ENCODE measurements at regions not wholly inside any gene's neighbourhood (a gene's known extent, or its start where the extent isn't known, plus 50 kb on each side); places are given as distances from the start of the nearest gene placed in this dataset.

DNA sequence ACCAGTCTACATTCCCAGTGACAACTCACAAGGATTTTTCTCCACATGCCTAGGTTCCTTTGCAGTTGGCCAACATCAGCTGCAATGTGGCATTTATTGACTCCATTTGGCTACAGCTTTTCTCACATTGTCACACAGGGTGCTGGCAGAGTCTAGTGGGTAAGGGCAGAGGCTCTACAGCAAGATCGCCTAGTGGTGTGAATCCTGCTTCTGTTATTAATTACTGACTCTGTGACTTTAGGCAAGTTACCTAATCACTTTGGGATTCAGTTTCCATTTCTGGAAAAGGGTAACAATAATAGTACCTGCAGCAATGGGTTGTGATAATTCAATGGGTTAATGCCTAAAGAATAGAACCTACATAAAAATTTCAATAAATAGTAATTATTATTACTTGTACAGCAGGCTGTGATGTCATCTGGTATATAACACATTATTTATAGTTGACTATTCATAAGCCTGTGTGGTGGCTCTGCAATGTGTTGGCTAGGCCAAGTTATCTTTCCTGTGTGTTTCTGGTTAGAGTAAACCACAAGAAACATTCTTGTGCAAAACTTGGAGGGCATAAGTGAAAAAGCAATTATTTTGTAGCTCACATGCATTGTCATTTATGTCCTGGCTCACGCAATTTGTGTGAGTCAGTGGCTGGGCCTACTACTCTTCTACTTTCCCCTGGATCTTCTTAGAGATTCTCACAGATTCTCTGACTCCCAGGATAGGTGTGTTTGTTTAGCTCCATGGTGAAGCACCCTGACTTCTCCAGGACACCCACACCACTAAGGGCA, 59.5 kb downstream of the PTGS2 start:
- in situ Hi-C loops (cut with HindIII; ENCODE audit: low sequenced_read_pairs), result no loop called here
- DNase-seq (ENCODE audit: low spot score), result no peak

DNA sequence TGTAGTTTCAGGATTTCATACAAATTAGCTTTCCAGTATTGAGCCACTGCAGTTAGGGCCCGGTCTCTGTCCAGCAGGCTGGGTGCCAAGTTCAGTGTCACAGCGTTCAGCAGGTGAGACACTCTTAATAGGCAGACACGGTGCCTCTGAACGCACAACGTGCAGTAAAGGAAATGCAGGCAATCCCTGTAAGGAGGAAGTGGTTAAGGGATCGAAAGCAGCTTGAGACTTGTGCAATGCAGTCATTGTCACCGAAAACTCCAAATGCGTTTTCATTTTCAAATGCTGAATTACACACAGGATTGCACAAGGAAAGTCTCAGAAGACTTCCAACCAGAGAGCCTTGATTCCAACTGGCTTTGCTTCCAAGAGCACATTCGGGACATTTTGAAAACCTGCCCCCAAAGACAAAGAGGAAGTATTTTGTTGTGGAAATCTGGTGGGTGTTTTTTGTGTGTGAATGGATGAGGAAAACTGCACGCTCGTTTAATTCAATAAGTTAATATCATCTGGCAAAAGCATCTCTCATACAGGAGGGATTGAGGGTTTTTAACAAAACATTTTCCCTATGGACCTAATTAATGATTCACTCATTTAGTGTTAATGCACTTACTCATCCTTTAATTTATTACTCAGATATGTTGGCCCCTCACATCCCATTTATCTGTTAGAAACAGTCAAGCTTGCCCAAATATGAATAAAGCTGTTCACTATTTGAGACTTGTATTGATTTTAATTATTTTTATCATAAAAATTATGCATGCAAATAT, 61.6 kb downstream of the PTGS2 start:
- no peak for DNase-seq (ENCODE audit: low spot score)
- in situ Hi-C loops (cut with HindIII; ENCODE audit: low sequenced_read_pairs), result no loop called here

DNA sequence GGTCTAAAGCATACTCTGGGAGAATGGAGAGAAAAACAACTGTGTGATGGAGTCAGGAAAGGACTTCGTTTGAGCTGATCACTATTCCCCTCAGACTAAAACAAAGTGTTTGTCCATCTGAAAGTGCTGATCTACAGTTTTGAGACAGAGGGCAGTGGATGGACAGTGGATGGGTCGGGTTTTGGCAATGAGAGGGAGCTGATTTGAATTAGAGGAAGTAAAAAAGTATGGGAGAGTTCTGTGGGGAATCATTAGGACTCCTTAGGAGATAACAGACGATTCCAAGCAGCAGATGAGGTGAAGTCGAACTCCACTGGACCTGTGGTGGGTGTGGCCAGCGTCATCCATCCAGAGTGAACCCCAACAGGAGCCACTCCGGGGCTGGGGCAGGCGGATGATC, 62.3 kb downstream of the PTGS2 start:
- in situ Hi-C loops (cut with HindIII; ENCODE audit: low sequenced_read_pairs), result no loop called here
- no peak for DNase-seq (ENCODE audit: low spot score)

DNA sequence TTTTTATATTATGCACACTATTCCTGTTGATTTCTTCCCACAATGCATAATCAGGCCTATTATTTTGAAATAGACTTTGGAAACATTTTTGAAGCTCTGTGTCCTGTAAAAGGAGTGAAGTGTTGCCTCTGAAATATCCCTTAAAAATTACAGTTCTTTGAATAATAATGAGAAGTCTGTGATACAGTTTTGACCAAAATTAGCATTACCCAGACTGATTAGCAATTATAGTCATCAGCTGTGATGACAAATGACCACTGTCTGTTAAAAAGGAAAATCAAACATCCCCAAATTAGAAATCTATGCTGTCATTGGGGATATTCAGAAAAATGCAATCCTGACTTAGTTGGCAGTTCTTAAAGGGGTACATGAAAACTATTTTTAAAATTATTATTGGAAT, 63.7 kb downstream of the PTGS2 start:
- DNase-seq (ENCODE audit: low spot score), result no peak
- in situ Hi-C loops (cut with HindIII; ENCODE audit: low sequenced_read_pairs), result no loop called here

DNA sequence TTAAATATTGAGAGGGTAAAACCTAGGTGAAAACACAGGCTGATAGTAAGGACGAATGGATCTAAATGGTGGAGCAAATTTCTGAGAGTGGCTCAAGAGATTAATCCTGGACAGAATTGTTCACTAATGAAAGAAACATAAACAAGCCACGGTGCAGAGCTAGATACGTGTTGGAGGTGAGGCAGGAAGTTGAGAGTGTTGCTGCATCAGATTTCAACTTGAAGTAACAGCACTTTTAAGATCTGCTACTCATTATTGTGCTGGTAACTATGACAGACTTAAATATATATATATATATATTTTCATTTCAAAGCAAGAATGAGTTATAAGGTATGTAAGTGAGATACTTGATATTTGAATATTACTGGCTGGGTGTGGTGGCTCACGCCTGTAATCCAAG, 64.9 kb downstream of the PTGS2 start:
- in situ Hi-C loops (cut with HindIII; ENCODE audit: low sequenced_read_pairs), result no loop called here
- no peak for DNase-seq (ENCODE audit: low spot score)

DNA sequence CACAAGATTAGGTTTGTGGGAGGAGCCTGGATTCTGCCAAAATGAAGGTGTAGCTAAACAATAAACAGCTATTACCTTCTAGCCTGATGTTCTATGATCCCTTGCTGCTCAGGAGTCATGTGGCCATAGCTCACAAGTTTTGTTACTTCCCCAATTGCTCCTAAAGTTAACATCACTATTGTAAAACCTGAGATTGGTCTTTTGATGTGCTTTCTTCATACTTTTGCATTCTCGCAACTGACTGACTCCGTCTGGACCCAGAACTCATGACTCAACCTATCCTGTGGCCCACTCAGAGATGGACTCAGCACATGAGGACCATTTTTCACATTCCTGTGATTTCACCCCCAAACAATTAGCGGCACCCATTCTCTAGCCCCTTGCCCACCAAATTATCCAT, 69.1 kb downstream of the PTGS2 start:
- in situ Hi-C loops (cut with HindIII; ENCODE audit: low sequenced_read_pairs), result no loop called here
- no peak for DNase-seq (ENCODE audit: low spot score)

DNA sequence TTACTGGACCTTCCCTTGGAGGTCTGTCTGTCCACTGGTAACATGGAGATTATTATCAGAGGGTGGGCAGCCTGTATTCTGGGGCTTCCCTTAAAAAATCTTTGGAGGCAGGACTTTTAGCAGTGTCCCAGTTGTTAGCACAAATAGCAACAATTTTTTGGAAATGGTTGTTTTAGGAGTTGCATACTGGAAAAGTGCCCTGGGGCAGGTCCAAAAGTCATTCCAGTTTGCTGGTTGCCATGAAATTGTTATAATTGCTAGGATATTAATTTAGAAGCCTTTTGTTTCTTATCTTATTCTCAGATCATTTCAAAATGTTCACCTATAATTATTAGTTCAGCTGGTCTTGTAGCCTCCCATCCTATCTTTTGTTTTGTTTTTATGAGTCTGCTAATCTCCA, 71.0 kb downstream of the PTGS2 start:
- in situ Hi-C loops (cut with HindIII; ENCODE audit: low sequenced_read_pairs), result no loop called here
- DNase-seq (ENCODE audit: low spot score), result no peak

DNA sequence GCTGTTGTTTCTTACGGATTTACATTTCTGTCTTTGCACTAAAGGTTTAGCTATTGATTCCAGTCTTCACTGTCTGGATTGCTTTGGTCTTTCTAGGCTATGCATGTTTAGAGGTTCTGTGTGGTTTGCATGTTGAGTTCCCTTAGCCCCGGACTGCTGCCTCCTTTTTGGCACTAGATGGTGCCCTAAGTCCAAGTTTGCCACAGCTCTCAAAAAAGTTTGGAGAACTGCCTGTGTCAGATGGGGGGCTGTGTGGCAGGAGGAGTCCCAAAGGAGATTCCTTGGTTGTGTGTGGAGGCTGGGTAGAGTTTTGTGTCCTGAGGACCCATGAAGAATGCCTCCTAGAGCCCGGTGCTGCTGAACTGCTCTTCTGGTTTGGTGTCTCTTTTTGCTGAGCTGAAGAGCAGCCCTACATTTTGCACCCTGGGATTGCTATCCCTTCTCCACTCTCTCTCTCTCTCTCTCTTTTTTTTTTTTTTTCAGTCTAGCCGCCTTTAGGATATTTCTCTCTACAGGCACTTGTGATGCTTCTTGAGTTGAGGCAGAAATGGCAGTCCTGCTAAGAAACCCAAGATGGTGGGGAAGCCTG, 74.4 kb downstream of the PTGS2 start:
- in situ Hi-C loops (cut with HindIII; ENCODE audit: low sequenced_read_pairs), result no loop called here
- DNase-seq (ENCODE audit: low spot score), result peak; percentile 5

DNA sequence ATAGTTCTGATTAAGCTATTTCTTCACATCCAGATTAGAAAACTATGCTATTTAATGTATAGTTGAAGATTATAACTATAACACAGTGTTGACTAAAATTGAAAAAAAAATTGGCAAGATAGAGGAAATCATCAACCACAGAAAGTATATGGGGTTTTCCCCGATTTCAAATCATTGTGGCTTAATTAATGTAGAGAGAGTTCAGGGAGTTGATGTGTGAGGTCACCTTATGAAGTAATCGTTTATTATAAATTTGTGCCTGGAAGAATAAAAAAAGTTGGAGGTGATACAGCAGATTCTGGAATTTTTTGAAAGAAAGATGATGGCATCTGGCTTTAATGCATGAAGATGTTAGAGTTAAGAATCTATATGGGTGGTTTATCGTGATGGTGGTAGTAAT, 84.3 kb downstream of the PTGS2 start:
- in situ Hi-C loops (cut with HindIII; ENCODE audit: low sequenced_read_pairs), result no loop called here
- DNase-seq (ENCODE audit: low spot score), result no peak

DNA sequence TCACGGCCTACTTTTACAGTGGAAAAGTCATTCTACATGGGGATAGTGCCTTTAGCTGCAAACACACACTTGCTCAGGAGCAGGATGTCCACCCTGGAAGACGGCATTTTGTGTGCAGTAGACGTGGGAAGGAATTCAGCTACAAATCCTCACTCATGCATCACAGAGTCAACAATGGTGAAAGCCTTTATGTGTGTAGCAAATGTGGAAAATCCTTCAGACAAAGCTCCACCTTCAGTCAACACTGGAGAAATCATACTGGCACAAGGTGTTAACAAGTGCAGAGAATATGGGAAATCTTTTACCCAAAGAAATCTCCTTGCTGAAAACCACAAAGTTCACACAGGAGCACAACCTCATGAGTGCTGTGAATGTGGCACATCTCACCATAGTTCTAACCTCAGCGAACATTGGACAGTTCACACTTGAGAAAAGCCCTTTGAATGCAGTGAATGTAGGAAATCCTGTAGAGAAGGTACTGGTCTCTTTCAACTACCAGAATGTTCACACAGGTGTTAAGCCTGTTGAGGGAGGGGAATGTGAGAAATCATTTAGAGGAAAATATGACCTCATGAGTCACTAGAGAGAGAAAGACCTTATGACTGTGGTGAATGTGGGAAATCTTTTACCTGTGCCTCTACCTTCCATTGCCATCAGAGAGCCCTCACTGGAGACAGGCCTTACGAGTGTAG, 101.8 kb downstream of the PTGS2 start:
- DNase-seq (ENCODE audit: low spot score), result no peak
- in situ Hi-C loops (cut with HindIII; ENCODE audit: low sequenced_read_pairs), result no loop called here

DNA sequence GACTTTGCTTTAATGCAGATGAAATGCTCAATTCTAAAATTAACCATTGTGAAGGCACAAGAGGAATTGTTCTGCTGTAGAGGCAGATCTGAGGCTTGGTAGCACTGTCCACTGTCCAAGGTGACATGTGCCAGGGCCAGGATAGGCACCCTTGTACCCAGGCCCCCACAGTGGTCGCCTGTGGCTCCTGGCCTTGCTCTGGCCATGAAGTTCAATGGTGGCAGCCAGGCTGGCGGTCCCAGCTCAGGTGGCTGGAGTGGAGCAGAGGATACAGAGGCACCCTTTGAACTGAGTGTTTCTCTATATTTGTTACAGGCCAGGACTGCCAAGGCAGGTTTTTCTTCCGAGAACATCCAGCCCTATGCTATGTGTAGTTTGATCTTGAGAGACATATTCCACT, 102.6 kb downstream of the PTGS2 start:
- DNase-seq (ENCODE audit: low spot score), result no peak
- in situ Hi-C loops (cut with HindIII; ENCODE audit: low sequenced_read_pairs), result no loop called here

DNA sequence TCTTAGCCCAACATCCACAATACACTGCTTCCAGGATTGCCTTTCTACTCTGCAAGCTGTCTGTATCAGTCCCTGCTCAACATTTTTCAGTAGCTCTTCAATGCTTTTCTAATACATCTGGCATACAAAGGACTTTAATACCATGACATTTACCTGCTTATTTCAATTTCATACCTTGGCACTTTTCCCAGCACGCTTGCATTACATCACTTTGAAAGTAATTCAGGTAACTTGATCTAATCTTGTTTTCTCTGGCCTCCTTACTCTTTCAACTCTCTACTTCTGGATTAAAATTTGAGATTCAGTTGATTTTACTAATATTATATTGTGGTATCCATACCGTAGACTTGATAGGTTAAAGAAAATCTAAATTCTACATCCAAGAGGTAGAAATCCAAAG, 103.0 kb downstream of the PTGS2 start:
- in situ Hi-C loops (cut with HindIII; ENCODE audit: low sequenced_read_pairs), result no loop called here
- DNase-seq (ENCODE audit: low spot score), result no peak

DNA sequence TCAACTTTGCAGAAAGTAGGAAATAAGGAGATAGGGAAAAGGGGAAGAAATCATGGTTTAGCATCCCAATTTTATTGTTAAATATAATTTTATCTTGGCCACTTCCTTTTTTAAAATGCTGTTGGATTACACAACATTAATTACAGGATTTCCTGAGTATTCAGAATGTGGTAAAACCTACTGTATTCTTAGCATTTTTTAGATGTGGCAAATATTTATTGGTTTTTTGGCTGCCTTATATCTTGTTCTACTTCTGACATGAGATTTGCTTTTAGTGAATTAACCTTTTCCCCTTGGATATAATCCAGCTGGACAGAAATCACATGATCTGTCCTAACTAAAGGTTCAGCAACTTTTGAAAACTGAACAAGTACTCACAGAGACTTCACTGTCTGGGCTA, 104.9 kb downstream of the PTGS2 start:
- in situ Hi-C loops (cut with HindIII; ENCODE audit: low sequenced_read_pairs), result no loop called here
- no peak for DNase-seq (ENCODE audit: low spot score)

DNA sequence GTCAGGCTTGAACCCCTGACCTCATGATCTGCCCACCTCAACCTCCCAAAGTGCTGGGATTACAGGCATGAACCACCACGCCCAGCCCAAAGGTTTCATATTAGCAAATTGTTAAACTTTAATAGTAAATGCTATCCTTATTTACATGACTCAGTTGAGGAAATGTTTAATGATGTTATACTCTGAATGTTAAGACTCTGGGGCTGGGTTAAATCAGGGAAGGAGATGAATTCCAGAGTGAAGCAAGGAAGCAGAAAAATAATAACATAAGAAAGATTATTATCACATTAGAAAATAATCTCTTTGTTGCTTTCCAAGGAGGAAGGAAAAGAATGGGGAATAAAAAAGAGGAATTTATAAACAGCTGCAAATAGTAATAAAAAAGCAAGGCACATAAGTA, 105.3 kb downstream of the PTGS2 start:
- DNase-seq (ENCODE audit: low spot score), result no peak
- in situ Hi-C loops (cut with HindIII; ENCODE audit: low sequenced_read_pairs), result no loop called here

DNA sequence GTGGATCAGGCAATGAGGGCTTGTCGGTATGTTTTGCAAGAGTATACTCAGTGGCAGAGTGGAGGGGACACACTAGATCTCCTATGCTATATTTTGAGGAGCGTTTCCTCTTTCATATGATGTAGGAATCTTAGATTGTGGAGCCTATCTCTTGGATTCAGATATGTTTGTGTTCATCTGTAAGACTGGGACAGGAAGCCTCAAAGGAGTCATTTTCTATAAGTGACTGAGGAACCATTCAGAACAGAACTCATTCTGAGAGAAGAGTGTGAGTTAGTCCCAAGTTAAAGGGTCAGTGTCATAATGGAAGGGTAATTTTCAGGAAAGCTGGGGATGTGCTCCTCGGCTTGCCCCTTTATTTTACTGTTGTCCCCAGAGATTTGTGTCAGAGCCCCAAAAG, 107.7 kb downstream of the PTGS2 start:
- in situ Hi-C loops (cut with HindIII; ENCODE audit: low sequenced_read_pairs), result no loop called here

DNA sequence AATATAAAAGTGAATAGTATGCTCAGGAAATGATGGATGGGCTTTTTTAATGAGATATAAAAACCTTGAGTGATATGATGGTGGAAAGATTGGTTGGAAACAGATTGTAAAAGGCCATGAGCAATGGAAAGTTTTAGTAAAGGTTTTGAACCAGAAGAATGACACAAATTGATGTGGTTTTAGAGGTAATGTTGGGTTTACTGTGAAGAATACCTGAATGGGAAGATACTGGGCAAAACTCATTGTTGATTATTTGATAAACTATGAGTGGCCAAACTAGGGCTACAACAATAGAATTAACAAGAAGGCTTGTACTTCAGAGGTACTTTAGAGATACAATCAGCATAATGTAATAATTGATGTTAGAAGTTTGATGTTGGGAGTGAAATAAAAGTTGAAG, 108.5 kb downstream of the PTGS2 start:
- DNase-seq (ENCODE audit: low spot score), result no peak
- in situ Hi-C loops (cut with HindIII; ENCODE audit: low sequenced_read_pairs), result no loop called here

More for the DNA sequence above, 107.7 kb downstream of the PTGS2 start:
- no peak for DNase-seq (ENCODE audit: low spot score)

DNA sequence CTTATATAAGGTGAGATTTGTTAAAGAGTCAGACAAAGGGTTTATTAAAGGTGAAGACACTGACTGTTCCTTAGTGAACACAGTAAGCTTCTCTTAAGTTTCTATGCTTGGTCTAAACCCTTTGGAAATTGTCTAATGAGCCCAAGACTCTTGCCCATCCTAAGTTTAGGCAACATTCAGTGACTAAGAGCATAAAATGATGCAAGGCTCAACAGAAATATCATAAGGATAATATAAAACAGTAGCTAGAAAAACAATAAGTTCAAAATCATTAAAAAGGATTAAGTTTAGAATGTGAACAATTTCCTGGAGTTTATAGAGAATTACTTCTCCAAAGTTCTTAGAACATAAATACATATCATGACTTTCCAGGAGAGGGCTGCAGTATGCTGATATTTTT, 108.9 kb upstream of the PDC start:
- in situ Hi-C loops (cut with HindIII; ENCODE audit: low sequenced_read_pairs), result no loop called here
- DNase-seq (ENCODE audit: low spot score), result no peak

DNA sequence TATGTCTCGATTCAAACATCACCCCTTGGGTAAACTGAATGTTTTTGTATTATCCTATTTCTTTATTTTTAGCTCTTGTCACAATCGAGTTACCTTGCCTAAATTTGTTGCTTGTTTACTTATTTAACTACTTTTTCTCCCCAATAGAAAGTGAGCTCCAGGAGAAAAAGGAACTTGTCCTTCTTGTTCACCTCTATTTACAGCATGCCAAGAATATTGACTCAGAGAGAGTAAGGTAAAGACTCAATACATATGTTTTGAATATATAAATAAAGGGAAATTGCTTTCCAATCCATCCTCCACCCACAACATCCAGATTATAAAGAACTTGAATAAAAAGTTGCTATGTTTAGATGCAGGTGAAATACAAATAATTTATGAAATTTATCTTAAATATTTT, 107.3 kb upstream of the PDC start:
- in situ Hi-C loops (cut with HindIII; ENCODE audit: low sequenced_read_pairs), result no loop called here
- DNase-seq (ENCODE audit: low spot score), result no peak

DNA sequence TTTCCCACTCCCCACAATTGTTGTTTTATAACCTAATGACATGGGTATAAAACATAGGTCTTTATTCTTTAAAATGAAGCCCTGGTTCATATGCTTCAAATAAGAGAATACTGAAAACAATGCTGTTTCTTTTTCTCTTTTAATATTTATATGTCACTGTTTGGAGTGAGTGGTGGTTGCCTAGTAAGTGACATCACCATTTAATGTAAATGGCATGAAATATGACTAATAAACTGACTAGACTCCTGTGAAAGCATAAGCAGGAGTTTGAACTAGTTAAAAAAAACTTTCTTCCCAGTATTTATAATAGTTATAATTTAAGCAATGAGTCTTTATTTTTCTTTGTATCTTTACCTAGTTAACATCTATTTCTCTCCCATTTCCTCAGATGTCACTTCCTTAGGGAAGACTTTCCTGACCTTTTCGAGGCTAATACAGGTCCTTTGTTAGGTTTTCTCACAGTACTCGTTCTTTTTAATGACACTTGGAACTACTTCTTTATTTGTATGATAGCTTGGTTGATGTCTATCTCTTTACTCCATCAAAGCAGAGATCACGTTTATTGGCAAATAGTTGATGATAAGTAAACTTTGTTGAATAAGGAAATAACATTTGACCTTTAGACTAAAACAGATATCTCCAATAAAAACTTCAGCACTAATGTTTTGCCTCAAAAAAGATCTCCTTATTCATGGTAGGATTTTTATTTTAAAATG, 105.4 kb upstream of the PDC start:
- DNase-seq (ENCODE audit: low spot score), result no peak
- in situ Hi-C loops (cut with HindIII; ENCODE audit: low sequenced_read_pairs), result no loop called here

Measured in G401 (cell line).